GM12891 (cell line): ENCODE measurements at regions not wholly inside any gene's neighbourhood (a gene's known extent, or its start where the extent isn't known, plus 50 kb on each side); places are given as distances from the start of the nearest gene placed in this dataset.

Experiments
- POLR2A ChIP-seq: IDR thresholded peaks from 2 replicates; pipeline ENCODE4 v1.6.1; 2011; ENCODE audit warnings: low read depth, low read length, control low read depth
- POLR2AphosphoS5 ChIP-seq: IDR thresholded peaks from 2 replicates; pipeline ENCODE4 v1.6.1; 2011; ENCODE audit warnings: low read depth, low read length, control low read depth
- POU2F2 ChIP-seq: IDR thresholded peaks from 2 replicates; pipeline ENCODE4 v1.6.1; 2011; ENCODE audit warnings: low read depth, mild to moderate bottlenecking, control low read depth, low read length, moderate library complexity
- SPI1 ChIP-seq: IDR thresholded peaks from 2 replicates; pipeline ENCODE4 v1.6.1; 2011; ENCODE audit warnings: low read depth, low read length, control low read depth
- TAF1 ChIP-seq: IDR thresholded peaks from 2 replicates; pipeline ENCODE4 v1.6.1; 2011; ENCODE audit warnings: low read depth, low read length, control low read depth

GRCh38 chr1:244324176-244324883 lies 127.4 kb downstream of the ADSS2 start:
- no peak for TF ChIP-seq POLR2A
- TF ChIP-seq POLR2AphosphoS5, result no peak
- no peak for TF ChIP-seq TAF1
- TF ChIP-seq SPI1, result no peak
- no peak for TF ChIP-seq POU2F2
